ENCODE measurements at regions not wholly inside any gene's neighbourhood (a gene's known extent, or its start where the extent isn't known, plus 50 kb on each side); places are given as distances from the start of the nearest gene placed in this dataset.

DNA sequence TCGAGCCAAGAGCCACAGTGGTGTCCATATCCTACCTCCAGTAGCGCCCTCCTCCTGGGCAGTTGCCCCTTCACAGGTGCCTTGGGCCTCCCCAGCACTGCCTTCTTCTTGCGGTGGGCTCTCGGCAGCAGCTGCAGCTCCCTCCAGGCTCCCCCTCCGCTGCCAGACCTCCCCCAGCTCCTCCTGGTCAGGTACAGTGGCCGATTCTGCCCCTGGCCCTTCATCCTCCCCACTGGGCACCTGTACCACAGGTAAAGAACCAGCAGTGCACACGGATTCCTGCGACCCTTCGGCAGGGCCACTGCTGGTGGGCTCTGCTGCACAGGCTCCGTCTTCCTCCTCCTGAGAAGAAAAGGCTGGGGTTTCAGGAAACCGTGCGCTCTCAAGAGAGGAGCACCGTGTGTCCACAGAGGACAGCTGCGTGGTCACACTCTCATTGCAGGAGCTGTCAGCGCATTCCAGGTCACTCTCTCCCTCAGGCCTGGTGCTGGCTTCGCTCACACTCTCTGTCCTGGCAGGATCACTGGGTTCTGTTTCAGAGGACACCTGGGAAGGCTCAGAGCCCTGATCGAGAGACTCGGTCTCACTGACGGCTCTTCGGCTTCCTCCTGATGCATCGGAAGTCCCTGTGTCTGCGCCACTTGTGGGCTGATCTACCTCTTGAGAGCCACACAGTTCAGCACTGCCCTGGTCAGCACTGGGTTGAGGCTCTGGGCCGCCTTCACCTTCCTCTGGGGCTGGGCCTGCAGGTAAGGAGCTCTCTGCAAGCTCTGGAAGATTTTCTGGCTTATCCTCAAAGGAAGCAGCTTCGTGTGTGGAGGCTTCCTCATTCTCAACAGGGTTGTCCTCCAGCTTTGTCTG is 147.4 kb upstream of the STK17B start:
- DNase-seq = no peak

GRCh38 chr2:196322973-196323810 is 151.8 kb upstream of the STK17B start:
- no peak for DNase-seq

- no peak for DNase-seq
Observed at GRCh38 chr2:196324211-196324610, 152.8 kb upstream of the STK17B start.

- DNase-seq = no peak
Observed at GRCh38 chr2:196328088-196328680, 156.8 kb upstream of the STK17B start.

- no peak for DNase-seq
Observed at GRCh38 chr2:196329959-196330358, 158.6 kb upstream of the STK17B start.

- DNase-seq = no peak
Observed at GRCh38 chr2:196330645-196331044, 159.3 kb upstream of the STK17B start.

DNA sequence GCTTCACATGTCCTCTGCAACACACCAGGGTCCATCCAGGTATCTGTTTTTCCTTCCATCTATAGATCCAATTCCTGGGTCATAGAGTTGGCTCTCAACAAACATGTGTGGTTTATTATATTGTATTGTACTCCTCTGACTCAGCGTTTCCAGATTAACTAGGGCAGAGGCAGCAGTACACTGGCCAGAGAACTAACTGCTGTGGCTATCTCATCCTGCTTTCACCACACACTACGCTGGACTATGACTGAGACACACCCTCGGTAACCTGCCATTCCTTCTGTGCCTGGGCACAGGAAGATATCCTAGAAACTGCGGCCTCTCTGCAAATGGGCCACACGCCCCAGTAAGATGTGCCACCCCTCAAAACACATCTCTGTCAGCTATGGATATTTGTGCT is 159.8 kb upstream of the STK17B start:
- DNase-seq = no peak

GRCh38 chr2:196331851-196332250 is 160.5 kb upstream of the STK17B start:
- DNase-seq = no peak

- DNase-seq = no peak
Observed at GRCh38 chr2:196333397-196333796, 162.0 kb upstream of the STK17B start.

- DNase-seq = no peak
Observed at GRCh38 chr2:196334710-196335109, 163.3 kb upstream of the STK17B start.

GRCh38 chr2:196335221-196335634 is 163.8 kb upstream of the STK17B start:
- no peak for DNase-seq

GRCh38 chr2:196336207-196336606 is 164.8 kb upstream of the STK17B start:
- DNase-seq = no peak

- DNase-seq = no peak
Observed at GRCh38 chr2:196336715-196337114, 165.3 kb upstream of the STK17B start.

GRCh38 chr2:196337208-196337953 is 166.0 kb upstream of the STK17B start:
- DNase-seq = no peak

- no peak for DNase-seq
Observed at GRCh38 chr2:196338440-196338839, 167.1 kb upstream of the STK17B start.

DNA sequence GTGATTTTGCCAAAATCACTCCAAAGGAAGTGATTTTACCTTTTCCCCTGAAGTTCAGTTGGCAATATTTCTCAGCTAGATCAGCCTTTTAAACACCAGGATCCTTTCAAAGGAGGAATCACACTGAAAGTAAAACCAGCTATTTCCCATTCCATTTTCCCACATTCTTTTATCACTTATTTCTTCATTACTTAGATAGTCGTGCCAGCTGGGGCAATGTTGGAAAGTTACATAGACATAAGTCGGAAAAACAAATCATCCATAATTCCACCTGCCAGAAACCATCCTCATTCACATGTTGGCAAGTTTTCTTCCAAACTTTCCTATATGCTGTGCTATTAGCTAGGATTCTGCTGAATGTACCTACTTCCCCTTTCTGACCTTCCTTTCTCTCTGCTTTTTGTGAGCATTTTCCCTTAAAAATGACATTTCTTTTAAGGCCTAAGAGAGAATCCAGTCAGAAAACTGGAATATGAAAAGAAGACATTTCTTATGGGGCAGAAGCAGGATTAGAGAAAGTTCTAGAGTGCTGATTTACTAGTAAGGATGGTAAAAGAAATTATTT is 170.0 kb upstream of the STK17B start:
- DNase-seq = no peak

DNA sequence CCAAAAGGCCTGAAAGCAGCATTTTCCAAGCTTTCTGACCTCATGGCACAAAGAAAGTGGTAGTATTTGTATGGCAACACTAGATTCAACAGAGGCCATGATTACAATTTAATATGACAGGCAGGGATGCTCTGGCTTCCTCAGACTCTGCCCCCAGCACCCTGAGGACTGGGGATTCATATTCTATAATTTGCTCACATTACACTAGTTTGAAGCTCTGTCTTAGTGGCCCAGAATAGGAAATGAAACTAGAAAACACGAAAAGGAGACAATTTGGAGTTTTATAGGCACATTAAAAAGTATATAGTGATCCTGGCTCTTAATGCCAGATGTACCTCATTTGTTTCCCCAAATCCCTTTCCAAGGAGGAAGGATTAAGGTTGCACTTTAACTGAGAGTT is 173.0 kb upstream of the STK17B start:
- DNase-seq = no peak

GRCh38 chr2:196353717-196354116 is 182.3 kb upstream of the STK17B start:
- no peak for DNase-seq

GRCh38 chr2:196354186-196354585 is 182.8 kb upstream of the STK17B start:
- DNase-seq = no peak

DNA sequence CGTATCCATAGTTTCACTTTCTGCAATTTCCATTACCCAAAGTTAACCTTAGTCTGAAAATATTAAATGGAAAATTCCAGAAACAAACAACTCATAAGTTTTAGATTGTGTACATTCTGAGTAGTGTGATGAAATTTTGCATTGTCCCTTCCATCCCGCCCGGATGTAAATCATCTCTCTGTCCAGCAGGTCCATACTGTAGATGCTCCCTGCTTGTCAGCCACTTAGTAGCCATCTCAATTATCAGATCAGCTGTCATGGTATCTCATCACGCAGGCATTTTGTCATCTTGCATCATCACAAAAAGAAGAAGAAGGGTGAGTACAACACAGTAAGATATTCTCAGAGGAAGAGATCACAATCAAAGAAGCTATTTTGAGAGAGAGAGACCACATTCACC is 185.0 kb upstream of the STK17B start:
- no peak for DNase-seq

DNA sequence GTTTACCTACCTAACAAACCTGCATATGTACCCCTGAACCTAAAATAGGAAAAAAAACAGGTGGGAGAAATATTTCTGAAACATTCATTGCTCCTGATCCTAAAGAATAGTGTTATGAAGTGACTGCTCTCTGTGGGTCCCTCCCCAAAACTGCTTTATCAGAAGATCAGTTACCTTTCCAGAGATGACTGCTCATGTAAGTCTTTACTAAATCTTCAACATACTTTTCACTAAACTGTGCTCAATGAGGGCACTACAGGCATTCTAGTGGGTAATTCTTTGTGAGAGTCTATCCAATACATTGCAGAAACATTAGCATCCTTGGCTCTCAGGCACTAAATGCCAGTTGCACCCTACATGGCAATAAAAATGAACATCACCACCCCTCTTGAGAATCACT is 189.3 kb upstream of the STK17B start:
- no peak for DNase-seq

GRCh38 chr2:196361606-196362326 is 190.4 kb upstream of the STK17B start:
- no peak for DNase-seq

Measured in NCI-H2081 treated with DMSO at 0.1 percent for 48 hours (cell line).